ENCODE measurements at regions not wholly inside any gene's neighbourhood (a gene's known extent, or its start where the extent isn't known, plus 50 kb on each side); places are given as distances from the start of the nearest gene placed in this dataset.

GRCh38 chr6:14616656-14617055 is 499.1 kb downstream of the CD83 start:
- H3K36me3 Mint-ChIP-seq (ENCODE audit: insufficient read depth, unreplicated experiment): no peaks in the 10 kb centered on the region
- BruUV-seq (replicated peaks): no TSS peak
- intact Hi-C loops (cut with micrococcal nuclease; ENCODE audit: unreplicated experiment): no loop called here
- no peak overlapping the region for H3K4me3 Mint-ChIP-seq (ENCODE audit: low read depth, unreplicated experiment)
- peaks cover 33% of the 10 kb centered on the region for H3K27me3 Mint-ChIP-seq (ENCODE audit: unreplicated experiment)
- CTCF ChIA-PET: no interaction called here
- DNase-seq: no peak
- H3K27ac Mint-ChIP-seq (ENCODE audit: unreplicated experiment): no peak overlapping the region
- no peak for TF ChIP-seq CTCF (IDR thresholded peaks at IDR 0.05; ENCODE audit: unreplicated experiment)
- no peaks in the 10 kb centered on the region for H3K4me1 Mint-ChIP-seq (ENCODE audit: low read depth, unreplicated experiment)
- no peaks in the 10 kb centered on the region for H3K9me3 Mint-ChIP-seq (ENCODE audit: low read depth, unreplicated experiment)

GRCh38 chr6:14618759-14619418 is 501.3 kb downstream of the CD83 start:
- no peak for DNase-seq
- H3K36me3 Mint-ChIP-seq (ENCODE audit: insufficient read depth, unreplicated experiment): no peaks in the 10 kb centered on the region
- no TSS peak for BruUV-seq (replicated peaks)
- intact Hi-C loops (cut with micrococcal nuclease; ENCODE audit: unreplicated experiment): no loop called here
- no peak overlapping the region for H3K4me3 Mint-ChIP-seq (ENCODE audit: low read depth, unreplicated experiment)
- TF ChIP-seq CTCF (IDR thresholded peaks at IDR 0.05; ENCODE audit: unreplicated experiment): no peak
- no peaks in the 10 kb centered on the region for H3K4me1 Mint-ChIP-seq (ENCODE audit: low read depth, unreplicated experiment)
- H3K27me3 Mint-ChIP-seq (ENCODE audit: unreplicated experiment): peaks cover 22% of the 10 kb centered on the region
- H3K27ac Mint-ChIP-seq (ENCODE audit: unreplicated experiment): no peak overlapping the region
- no peaks in the 10 kb centered on the region for H3K9me3 Mint-ChIP-seq (ENCODE audit: low read depth, unreplicated experiment)
- CTCF ChIA-PET: interaction anchor here (1.2 kb wide), 1 partner anchor 53 kb away, joined by 3 read pairs; no protein-coding TSS in a partner anchor

- no peaks in the 10 kb centered on the region for H3K4me1 Mint-ChIP-seq (ENCODE audit: low read depth, unreplicated experiment)
- BruUV-seq (replicated peaks): no TSS peak
- CTCF ChIA-PET: interaction anchor here (1.2 kb wide), 1 partner anchor 52 kb away, joined by 3 read pairs; no protein-coding TSS in a partner anchor
- TF ChIP-seq CTCF (IDR thresholded peaks at IDR 0.05; ENCODE audit: unreplicated experiment): no peak
- H3K27ac Mint-ChIP-seq (ENCODE audit: unreplicated experiment): no peak overlapping the region
- H3K36me3 Mint-ChIP-seq (ENCODE audit: insufficient read depth, unreplicated experiment): no peaks in the 10 kb centered on the region
- DNase-seq: no peak
- H3K4me3 Mint-ChIP-seq (ENCODE audit: low read depth, unreplicated experiment): no peak overlapping the region
- H3K27me3 Mint-ChIP-seq (ENCODE audit: unreplicated experiment): peaks cover 22% of the 10 kb centered on the region
- intact Hi-C loops (cut with micrococcal nuclease; ENCODE audit: unreplicated experiment): no loop called here
- H3K9me3 Mint-ChIP-seq (ENCODE audit: low read depth, unreplicated experiment): no peaks in the 10 kb centered on the region
These were observed 501.8 kb downstream of the CD83 start for GRCh38 chr6:14619419-14619781.

- BruUV-seq (replicated peaks): no TSS peak
- H3K4me3 Mint-ChIP-seq (ENCODE audit: low read depth, unreplicated experiment): no peak overlapping the region
- CTCF ChIA-PET: no interaction called here
These were observed 502.9 kb downstream of the CD83 start for GRCh38 chr6:14620522-14620921.

More at GRCh38 chr6:14620522-14620921, 502.9 kb downstream of the CD83 start:
- DNase-seq: no peak
- no peak overlapping the region for H3K27ac Mint-ChIP-seq (ENCODE audit: unreplicated experiment)
- TF ChIP-seq CTCF (IDR thresholded peaks at IDR 0.05; ENCODE audit: unreplicated experiment): no peak
- peaks cover 22% of the 10 kb centered on the region for H3K27me3 Mint-ChIP-seq (ENCODE audit: unreplicated experiment)
- no peaks in the 10 kb centered on the region for H3K4me1 Mint-ChIP-seq (ENCODE audit: low read depth, unreplicated experiment)
- intact Hi-C loops (cut with micrococcal nuclease; ENCODE audit: unreplicated experiment): no loop called here
- no peaks in the 10 kb centered on the region for H3K36me3 Mint-ChIP-seq (ENCODE audit: insufficient read depth, unreplicated experiment)
- H3K9me3 Mint-ChIP-seq (ENCODE audit: low read depth, unreplicated experiment): no peaks in the 10 kb centered on the region
